ENCODE measurements at regions not wholly inside any gene's neighbourhood (a gene's known extent, or its start where the extent isn't known, plus 50 kb on each side); places are given as distances from the start of the nearest gene placed in this dataset.

DNA sequence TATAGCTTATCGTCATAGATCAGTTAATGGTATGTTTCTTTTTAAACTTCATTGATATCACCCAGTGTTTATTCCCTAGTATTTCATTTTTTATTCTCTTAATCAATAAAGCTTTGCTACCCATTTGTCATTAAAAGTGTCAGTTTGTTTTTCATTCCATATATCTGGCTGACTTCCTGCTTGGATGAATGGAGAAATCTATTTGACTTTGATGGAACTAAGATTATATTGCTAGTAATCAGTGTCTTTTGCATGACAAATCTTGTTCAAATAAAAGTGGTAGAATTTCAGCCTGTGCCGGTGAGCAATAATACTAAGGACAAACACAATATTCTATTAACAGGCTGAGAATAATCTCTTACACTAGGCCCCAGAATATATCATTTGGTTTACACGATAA lies 203.3 kb downstream of the SEC23IP start:
- Histone ChIP-seq H3K4me1 (no peaks in the 10 kb centered on the region), H3K27me3 (no peaks in the 10 kb centered on the region), H3K9me3 (no peaks in the 10 kb centered on the region), H3K27ac (no peak overlapping the region), H3K36me3 (no peaks in the 10 kb centered on the region), H3K4me3 (no peak overlapping the region)
- intact Hi-C loops (cut with DNase I) = no loop called here
- TF ChIP-seq, protein P1, sequence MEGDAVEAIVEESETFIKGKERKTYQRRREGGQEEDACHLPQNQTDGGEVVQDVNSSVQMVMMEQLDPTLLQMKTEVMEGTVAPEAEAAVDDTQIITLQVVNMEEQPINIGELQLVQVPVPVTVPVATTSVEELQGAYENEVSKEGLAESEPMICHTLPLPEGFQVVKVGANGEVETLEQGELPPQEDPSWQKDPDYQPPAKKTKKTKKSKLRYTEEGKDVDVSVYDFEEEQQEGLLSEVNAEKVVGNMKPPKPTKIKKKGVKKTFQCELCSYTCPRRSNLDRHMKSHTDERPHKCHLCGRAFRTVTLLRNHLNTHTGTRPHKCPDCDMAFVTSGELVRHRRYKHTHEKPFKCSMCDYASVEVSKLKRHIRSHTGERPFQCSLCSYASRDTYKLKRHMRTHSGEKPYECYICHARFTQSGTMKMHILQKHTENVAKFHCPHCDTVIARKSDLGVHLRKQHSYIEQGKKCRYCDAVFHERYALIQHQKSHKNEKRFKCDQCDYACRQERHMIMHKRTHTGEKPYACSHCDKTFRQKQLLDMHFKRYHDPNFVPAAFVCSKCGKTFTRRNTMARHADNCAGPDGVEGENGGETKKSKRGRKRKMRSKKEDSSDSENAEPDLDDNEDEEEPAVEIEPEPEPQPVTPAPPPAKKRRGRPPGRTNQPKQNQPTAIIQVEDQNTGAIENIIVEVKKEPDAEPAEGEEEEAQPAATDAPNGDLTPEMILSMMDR (IDR thresholded peaks at IDR 0.05) = no peak
- no peak for DNase-seq (ENCODE audit: low spot score in 2 of 2)

DNA sequence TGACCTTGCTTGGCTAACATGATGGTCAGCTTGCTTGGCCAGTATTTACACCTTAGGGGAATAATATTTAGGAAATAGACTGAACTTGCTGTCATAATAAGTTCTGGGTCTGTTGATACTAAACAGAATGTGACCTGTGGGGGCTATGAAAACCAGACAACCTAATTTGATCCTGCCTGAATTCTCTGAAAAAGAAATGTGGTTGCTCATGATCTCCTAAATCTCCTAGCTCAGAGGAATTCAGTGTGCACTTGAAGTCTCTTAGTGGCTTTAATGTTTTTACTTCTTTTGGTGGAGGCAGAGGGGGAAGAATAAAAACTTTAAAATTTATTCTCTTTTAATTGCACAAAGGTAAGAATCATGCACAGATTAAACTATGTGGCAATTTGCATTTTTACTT lies 205.2 kb downstream of the SEC23IP start:
- Histone ChIP-seq H3K4me3 (no peak overlapping the region), H3K9me3 (no peaks in the 10 kb centered on the region), H3K36me3 (no peaks in the 10 kb centered on the region), H3K27me3 (no peaks in the 10 kb centered on the region), H3K27ac (no peak overlapping the region), H3K4me1 (no peaks in the 10 kb centered on the region)
- intact Hi-C loops (cut with DNase I) = no loop called here
- TF ChIP-seq, protein P1 (IDR thresholded peaks at IDR 0.05) = no peak
- no peak for DNase-seq (ENCODE audit: low spot score in 2 of 2)

DNA sequence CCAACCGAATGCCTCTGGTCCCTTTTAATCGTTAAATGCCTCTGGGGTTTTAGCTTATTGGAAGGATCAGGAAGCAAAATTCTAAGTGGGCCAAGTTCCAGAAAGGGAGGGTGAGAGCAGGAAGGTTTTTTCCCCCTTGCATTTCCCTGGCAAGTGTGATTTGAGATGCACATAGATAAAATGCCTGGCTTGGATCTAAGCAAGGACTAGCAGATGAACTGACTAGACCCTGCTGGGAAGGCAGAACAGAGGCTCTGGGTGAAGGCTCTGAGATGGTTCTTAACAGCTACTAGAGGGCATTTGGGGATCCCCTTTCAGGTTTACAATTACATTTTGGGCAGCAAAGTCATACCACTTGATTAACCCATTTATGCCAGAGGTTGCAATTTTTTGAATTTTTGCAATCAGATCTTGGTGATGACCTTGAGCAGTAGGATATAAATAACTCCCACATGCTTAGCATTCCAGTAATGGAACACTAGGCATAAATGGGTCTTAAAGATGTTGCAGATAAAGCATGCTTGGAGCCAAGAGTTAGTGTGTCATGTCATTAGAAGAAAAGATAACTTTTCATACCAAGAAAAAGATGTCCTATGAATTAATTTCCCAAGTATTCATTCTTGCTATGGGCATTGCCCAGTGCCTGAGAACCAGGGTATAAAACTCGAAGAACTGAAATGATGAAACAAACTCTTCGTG lies 205.9 kb downstream of the SEC23IP start:
- TF ChIP-seq, protein P1 (IDR thresholded peaks at IDR 0.05) = no peak
- no peaks in the 10 kb centered on the region for H3K4me1 ChIP-seq
- no peak for DNase-seq (ENCODE audit: low spot score in 2 of 2)
- no peaks in the 10 kb centered on the region for H3K27me3 ChIP-seq
- intact Hi-C loops (cut with DNase I) = no loop called here
- no peaks in the 10 kb centered on the region for H3K36me3 ChIP-seq
- no peaks in the 10 kb centered on the region for H3K9me3 ChIP-seq
- H3K4me3 ChIP-seq = no peak overlapping the region
- H3K27ac ChIP-seq = no peak overlapping the region

DNA sequence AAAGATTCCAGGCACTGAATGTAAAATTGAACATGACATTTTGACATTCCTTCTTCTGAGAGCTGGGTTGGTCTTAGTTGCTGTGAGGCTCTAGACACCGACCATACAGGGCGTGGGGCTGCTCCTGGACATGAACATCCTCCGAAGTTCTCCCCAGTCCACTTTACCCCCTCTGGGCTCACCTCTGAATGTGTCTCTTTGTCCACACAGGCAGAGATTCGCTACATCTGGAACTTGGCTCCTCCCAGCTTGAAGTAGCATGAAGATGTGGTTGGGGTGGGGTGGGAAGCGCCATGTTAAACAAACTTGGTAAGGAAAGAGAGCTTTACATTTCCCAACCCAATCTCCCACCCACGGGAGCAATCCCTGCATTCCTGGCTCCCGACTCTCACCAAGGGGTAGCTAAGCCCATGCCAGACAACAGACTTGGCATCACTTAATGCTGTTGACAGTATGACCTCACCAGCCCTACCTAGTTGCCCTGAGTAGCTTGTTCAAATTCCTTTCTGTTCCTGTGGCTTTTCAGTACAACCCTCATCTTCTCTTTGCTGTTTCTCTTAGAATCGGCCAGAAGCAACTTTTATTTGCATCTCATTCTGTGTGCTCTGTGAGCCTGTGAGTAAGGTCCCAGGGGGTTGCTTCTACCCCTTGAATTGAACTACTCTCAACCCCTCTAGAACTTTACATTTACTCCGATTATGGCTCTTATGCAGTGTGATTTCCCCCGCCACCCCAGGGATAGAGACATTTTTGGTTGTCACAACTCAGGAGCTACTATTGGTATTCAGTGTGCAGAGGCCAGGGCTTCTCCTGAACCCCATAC lies 211.4 kb downstream of the SEC23IP start:
- no peaks in the 10 kb centered on the region for H3K4me1 ChIP-seq
- no peak for DNase-seq (ENCODE audit: low spot score in 2 of 2)
- H3K9me3 ChIP-seq = no peaks in the 10 kb centered on the region
- H3K36me3 ChIP-seq = no peaks in the 10 kb centered on the region
- H3K4me3 ChIP-seq = no peak overlapping the region
- H3K27ac ChIP-seq = no peak overlapping the region
- H3K27me3 ChIP-seq = no peaks in the 10 kb centered on the region
- intact Hi-C loops (cut with DNase I) = no loop called here
- TF ChIP-seq, protein P1 (IDR thresholded peaks at IDR 0.05) = no peak

DNA sequence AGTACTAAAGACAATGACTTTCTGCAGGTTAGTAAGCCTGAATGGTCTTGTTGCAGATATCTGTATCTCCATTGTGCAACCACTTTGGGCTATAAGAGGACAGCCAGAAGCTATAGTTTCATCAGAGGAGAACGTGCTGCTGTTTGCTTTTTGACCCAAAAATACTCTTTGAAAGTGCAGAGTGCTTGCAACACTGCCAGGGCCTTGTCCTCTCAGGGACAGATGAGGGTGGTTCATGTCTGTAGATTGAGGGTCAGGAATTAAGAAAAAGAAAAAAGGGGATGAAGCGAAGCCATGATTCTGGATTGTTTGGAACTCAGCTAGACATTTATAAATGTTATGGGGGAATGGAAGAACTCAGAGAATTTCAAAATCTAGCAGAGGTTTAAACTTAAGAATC lies 212.5 kb downstream of the SEC23IP start:
- no peaks in the 10 kb centered on the region for H3K27me3 ChIP-seq
- H3K36me3 ChIP-seq = no peaks in the 10 kb centered on the region
- H3K27ac ChIP-seq = no peak overlapping the region
- H3K4me1 ChIP-seq = no peaks in the 10 kb centered on the region
- intact Hi-C loops (cut with DNase I) = no loop called here
- DNase-seq (ENCODE audit: low spot score in 2 of 2) = no peak
- H3K9me3 ChIP-seq = no peaks in the 10 kb centered on the region
- H3K4me3 ChIP-seq = no peak overlapping the region
- TF ChIP-seq, protein P1 (IDR thresholded peaks at IDR 0.05) = no peak

Data from ascending aorta (tissue), 2 donors.